ENCODE measurements at regions not wholly inside any gene's neighbourhood (a gene's known extent, or its start where the extent isn't known, plus 50 kb on each side); places are given as distances from the start of the nearest gene placed in this dataset.

DNA sequence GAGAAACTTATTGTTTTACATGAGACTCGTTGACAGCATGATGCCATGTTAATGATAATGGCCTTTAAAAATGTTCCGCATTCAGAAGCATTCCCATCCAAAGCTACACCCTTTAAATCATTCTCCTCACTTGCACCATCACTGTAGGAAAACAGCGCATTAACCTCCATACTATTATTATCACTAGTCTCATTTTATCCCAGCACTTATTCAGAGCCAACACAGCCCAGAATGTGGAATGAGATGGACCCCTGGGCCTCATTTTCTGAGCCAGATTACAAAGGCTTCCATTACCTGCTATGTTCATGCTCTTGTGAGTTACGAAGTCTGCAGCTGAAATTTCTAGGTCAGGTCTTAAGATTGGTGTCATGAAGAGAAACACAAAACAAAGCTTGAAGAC lies 159.4 kb downstream of the HS3ST3A1 start:
- H3K9ac ChIP-seq (ENCODE audit: low read length) = no peak overlapping the region
- H3K27me3 ChIP-seq (ENCODE audit: control insufficient read depth, insufficient read depth, low read length) = no peaks in the 10 kb centered on the region
- peaks cover 4% of the 10 kb centered on the region; the same call in 1 of the 2 replicates for H3K4me1 ChIP-seq (ENCODE audit: control insufficient read depth, insufficient read depth, low read length)
- no peaks in the 10 kb centered on the region for H3K36me3 ChIP-seq (ENCODE audit: control insufficient read depth, insufficient read depth, low read length)
- no peak overlapping the region for H3K4me3 ChIP-seq (ENCODE audit: low read depth, low read length)
- no peaks in the 10 kb centered on the region for H3K9me3 ChIP-seq (ENCODE audit: control insufficient read depth, insufficient read depth, low read depth, low read length)
- H3K27ac ChIP-seq (ENCODE audit: low read depth, low read length) = no peak overlapping the region

DNA sequence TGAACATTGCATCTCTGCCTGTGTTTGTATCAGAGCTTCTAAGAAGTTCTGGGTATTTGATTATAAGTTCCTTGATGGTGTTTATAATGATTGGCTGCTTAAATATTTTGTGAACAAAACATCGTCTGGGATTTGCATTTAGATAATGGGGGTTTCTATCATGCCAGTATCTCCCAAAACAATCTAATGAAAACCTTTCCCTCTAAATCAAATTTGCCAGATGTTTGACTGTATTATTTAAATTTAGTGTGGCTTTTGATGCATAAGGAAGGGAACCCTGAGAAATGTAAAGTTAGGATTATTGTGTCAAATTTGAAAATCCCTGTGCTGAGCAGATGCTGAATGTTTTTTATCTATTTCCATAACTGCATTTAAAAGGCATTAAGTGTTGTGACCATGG lies 159.9 kb downstream of the HS3ST3A1 start:
- H3K36me3 ChIP-seq (ENCODE audit: control insufficient read depth, insufficient read depth, low read length) = no peaks in the 10 kb centered on the region
- H3K4me1 ChIP-seq (ENCODE audit: control insufficient read depth, insufficient read depth, low read length) = peaks cover 4% of the 10 kb centered on the region; the same call in 1 of the 2 replicates
- H3K4me3 ChIP-seq (ENCODE audit: low read depth, low read length) = no peak overlapping the region
- H3K9ac ChIP-seq (ENCODE audit: low read length) = no peak overlapping the region
- no peaks in the 10 kb centered on the region for H3K27me3 ChIP-seq (ENCODE audit: control insufficient read depth, insufficient read depth, low read length)
- no peak overlapping the region for H3K27ac ChIP-seq (ENCODE audit: low read depth, low read length)
- no peaks in the 10 kb centered on the region for H3K9me3 ChIP-seq (ENCODE audit: control insufficient read depth, insufficient read depth, low read depth, low read length)

DNA sequence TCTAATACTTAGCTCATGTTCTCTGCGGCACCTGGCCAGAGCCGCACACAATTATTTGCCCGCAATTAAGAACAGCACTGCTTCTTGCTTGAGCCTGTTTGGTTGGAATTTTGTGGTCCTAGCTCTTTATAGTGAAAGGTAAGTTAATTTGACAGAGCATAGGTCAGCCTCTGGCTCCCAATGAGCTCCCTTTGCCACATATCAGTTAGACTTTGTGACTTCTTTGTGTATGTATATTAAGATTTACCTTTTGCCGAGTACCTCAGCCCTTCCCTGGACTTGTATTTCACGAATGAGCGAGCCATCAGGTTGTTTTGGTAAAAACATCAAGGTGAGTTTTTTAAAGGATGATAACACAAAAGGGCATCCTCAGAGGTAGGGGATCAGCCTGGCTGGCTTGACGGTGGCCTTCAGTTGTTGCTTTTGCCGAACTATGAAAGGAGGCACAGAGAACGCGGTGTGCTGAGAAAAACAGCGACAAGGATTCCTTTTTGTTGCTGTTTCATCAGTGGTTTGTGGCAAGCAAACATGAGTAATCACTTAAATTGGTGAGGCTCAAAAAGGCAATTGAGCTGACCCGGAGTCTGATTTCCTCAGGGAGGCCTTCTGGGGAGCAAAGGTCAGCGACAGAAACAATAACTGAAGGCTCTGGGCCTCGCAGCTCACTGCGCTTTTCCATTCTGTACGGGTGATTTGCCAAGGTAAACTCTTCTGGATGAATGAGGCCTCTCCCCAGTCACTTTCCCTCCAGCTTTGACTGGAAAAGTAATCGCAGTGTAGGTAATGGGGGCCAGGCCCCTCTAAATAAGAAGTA lies 163.6 kb downstream of the HS3ST3A1 start:
- H3K4me1 ChIP-seq (ENCODE audit: control insufficient read depth, insufficient read depth, low read length) = peaks cover 4% of the 10 kb centered on the region; the same call in 1 of the 2 replicates
- no peak overlapping the region for H3K4me3 ChIP-seq (ENCODE audit: low read depth, low read length)
- H3K27ac ChIP-seq (ENCODE audit: low read depth, low read length) = no peak overlapping the region
- H3K36me3 ChIP-seq (ENCODE audit: control insufficient read depth, insufficient read depth, low read length) = no peaks in the 10 kb centered on the region
- no peaks in the 10 kb centered on the region for H3K9me3 ChIP-seq (ENCODE audit: control insufficient read depth, insufficient read depth, low read depth, low read length)
- no peaks in the 10 kb centered on the region for H3K27me3 ChIP-seq (ENCODE audit: control insufficient read depth, insufficient read depth, low read length)
- H3K9ac ChIP-seq (ENCODE audit: low read length) = no peak overlapping the region

DNA sequence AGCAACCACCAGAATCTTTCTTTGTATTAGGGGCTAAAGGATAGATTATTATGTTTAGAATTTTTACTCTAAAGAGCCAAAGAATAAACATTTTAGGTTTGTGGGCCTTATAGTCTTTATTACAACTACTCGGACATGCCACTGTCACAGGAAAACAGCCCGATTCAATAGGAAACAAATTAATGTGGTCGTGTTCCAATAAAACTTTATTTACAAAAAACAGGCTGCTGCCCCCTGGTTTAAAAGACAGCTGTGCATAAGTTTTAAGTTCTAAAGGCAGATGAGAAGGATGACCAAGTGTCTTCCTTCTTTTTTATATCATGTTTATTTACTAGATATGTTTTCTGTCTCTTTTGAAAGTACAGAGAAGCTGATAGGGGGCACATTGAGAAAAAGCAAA lies 166.5 kb downstream of the HS3ST3A1 start:
- H3K27ac ChIP-seq (ENCODE audit: low read depth, low read length) = no peak overlapping the region

DNA sequence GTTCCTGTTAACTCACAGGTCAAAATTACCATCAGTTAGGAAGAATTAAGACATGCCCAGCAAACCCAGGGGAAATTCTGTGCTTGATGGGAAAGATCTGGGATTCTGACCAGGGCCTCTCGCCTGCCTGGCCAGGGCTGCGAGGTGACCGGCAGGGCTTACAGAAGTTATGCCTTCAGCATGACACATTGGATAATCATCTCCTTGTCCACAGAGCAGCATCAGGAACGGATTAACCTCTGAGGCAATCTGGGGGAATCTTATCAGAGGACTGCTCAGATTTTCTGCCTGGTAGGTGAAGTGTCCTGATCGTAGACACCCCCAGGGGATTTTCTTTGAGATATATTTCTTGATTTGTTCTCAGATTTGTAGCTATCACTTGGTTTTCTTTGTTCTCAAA lies 172.5 kb downstream of the HS3ST3A1 start:
- H3K9me3 ChIP-seq (ENCODE audit: control insufficient read depth, insufficient read depth, low read depth, low read length) = no peaks in the 10 kb centered on the region
- no peak overlapping the region for H3K27ac ChIP-seq (ENCODE audit: low read depth, low read length)
- no peak overlapping the region for H3K4me3 ChIP-seq (ENCODE audit: low read depth, low read length)
- no peaks in the 10 kb centered on the region for H3K27me3 ChIP-seq (ENCODE audit: control insufficient read depth, insufficient read depth, low read length)
- H3K36me3 ChIP-seq (ENCODE audit: control insufficient read depth, insufficient read depth, low read length) = no peaks in the 10 kb centered on the region
- H3K4me1 ChIP-seq (ENCODE audit: control insufficient read depth, insufficient read depth, low read length) = no peaks in the 10 kb centered on the region
- no peak overlapping the region for H3K9ac ChIP-seq (ENCODE audit: low read length)

More for the DNA sequence above, 166.5 kb downstream of the HS3ST3A1 start:
- H3K9me3 ChIP-seq (ENCODE audit: control insufficient read depth, insufficient read depth, low read depth, low read length) = no peaks in the 10 kb centered on the region
- no peaks in the 10 kb centered on the region for H3K36me3 ChIP-seq (ENCODE audit: control insufficient read depth, insufficient read depth, low read length)
- no peak overlapping the region for H3K4me3 ChIP-seq (ENCODE audit: low read depth, low read length)
- no peak overlapping the region for H3K9ac ChIP-seq (ENCODE audit: low read length)
- no peaks in the 10 kb centered on the region for H3K4me1 ChIP-seq (ENCODE audit: control insufficient read depth, insufficient read depth, low read length)
- no peaks in the 10 kb centered on the region for H3K27me3 ChIP-seq (ENCODE audit: control insufficient read depth, insufficient read depth, low read length)

DNA sequence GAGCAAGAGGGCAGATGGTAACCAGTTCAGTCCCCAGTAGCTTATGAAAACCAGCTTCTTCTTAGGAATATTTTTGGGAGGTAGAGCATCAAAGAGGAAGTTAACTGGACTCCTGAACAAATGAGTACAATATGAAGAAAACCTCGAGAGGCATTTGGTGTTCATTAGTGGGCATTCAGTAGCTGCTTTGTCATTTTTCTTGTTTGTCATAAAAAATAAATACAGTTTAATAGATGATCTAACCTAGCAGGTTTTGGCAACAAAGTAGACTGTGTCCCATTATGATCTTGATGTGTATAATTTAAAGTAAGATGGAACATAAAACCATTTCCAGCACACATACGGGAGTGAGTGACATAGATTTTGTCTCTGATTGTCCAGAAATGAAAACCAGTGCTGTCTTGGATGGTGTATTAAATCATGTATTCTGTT lies 173.1 kb downstream of the HS3ST3A1 start:
- H3K36me3 ChIP-seq (ENCODE audit: control insufficient read depth, insufficient read depth, low read length) = no peaks in the 10 kb centered on the region
- no peak overlapping the region for H3K27ac ChIP-seq (ENCODE audit: low read depth, low read length)
- no peaks in the 10 kb centered on the region for H3K27me3 ChIP-seq (ENCODE audit: control insufficient read depth, insufficient read depth, low read length)
- no peak overlapping the region for H3K9ac ChIP-seq (ENCODE audit: low read length)
- no peaks in the 10 kb centered on the region for H3K9me3 ChIP-seq (ENCODE audit: control insufficient read depth, insufficient read depth, low read depth, low read length)
- H3K4me3 ChIP-seq (ENCODE audit: low read depth, low read length) = no peak overlapping the region
- H3K4me1 ChIP-seq (ENCODE audit: control insufficient read depth, insufficient read depth, low read length) = no peaks in the 10 kb centered on the region

DNA sequence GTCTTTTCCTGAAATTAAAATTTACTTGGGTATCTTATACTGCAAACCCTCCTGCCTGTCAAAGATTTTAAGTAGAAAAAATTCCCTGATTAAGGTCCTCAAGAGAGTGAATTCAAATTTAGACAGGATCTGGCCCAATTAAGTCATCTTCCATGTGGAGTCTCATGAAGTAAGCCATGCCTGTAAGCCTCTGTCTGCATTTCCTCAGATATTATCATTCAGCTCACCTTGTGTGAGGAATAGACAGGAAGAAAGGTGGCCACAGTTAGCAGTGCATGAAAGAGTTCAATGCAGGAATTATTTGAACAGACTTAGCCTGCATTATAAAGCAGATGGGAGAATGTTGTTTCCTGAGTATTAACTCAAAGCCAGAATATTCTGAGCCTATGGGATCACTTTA lies 174.7 kb downstream of the HS3ST3A1 start:
- Histone ChIP-seq H3K4me1 (ENCODE audit: control insufficient read depth, insufficient read depth, low read length) (no peaks in the 10 kb centered on the region), H3K27me3 (ENCODE audit: control insufficient read depth, insufficient read depth, low read length) (no peaks in the 10 kb centered on the region), H3K4me3 (ENCODE audit: low read depth, low read length) (no peak overlapping the region), H3K27ac (ENCODE audit: low read depth, low read length) (no peak overlapping the region), H3K9ac (ENCODE audit: low read length) (no peak overlapping the region), H3K36me3 (ENCODE audit: control insufficient read depth, insufficient read depth, low read length) (no peaks in the 10 kb centered on the region), H3K9me3 (ENCODE audit: control insufficient read depth, insufficient read depth, low read depth, low read length) (no peaks in the 10 kb centered on the region)

DNA sequence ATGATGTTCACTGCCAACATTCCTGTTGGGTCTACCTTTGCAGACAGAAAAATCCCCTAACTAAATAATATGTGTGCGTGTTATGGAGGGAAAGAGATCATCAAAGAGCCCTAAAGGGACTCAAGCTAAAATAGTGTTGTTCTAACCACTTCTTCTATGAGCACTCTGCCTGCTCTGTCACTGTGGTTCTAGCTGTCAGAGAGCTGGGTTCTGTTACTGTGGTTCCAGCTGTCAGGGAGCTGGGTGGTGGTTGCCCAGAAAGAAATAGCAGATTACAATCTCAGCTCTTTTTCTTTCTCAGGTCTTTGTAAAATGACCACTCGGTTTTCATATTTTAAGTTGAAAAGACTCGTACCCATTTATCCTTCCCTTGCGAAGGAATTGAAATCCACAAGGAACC lies 176.3 kb downstream of the HS3ST3A1 start:
- no peaks in the 10 kb centered on the region for H3K27me3 ChIP-seq (ENCODE audit: control insufficient read depth, insufficient read depth, low read length)
- no peak overlapping the region for H3K4me3 ChIP-seq (ENCODE audit: low read depth, low read length)
- no peaks in the 10 kb centered on the region for H3K4me1 ChIP-seq (ENCODE audit: control insufficient read depth, insufficient read depth, low read length)
- H3K27ac ChIP-seq (ENCODE audit: low read depth, low read length) = no peak overlapping the region
- H3K36me3 ChIP-seq (ENCODE audit: control insufficient read depth, insufficient read depth, low read length) = no peaks in the 10 kb centered on the region
- H3K9me3 ChIP-seq (ENCODE audit: control insufficient read depth, insufficient read depth, low read depth, low read length) = no peaks in the 10 kb centered on the region
- no peak overlapping the region for H3K9ac ChIP-seq (ENCODE audit: low read length)

DNA sequence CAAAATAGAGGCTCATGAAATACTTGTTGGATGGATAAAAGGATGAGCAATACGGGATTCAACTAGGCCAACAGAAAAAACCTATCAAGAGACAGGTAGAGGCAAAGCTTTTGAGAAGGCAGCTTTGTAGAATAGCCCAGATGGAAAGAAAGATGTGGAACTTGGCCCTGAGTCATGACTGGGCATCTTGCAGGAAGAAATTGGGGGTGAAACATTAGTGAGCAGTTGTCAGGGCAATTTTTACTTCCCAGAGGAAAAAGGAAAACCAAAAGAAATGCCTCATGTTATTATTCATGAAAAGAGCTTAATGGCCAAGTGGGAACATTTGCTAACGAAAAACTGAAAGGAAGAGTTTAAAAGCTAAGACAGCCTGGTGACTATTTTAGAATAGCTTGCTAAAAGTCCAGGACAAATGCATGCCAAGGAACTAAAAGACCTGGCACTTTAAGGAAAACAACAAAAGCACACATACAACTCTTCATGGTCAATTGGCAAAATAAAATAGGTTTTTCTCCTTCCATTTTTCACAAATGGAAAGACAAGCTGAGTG lies 180.1 kb downstream of the HS3ST3A1 start:
- H3K9me3 ChIP-seq (ENCODE audit: control insufficient read depth, insufficient read depth, low read depth, low read length) = no peaks in the 10 kb centered on the region
- no peak overlapping the region for H3K9ac ChIP-seq (ENCODE audit: low read length)
- H3K27ac ChIP-seq (ENCODE audit: low read depth, low read length) = no peak overlapping the region
- H3K27me3 ChIP-seq (ENCODE audit: control insufficient read depth, insufficient read depth, low read length) = no peaks in the 10 kb centered on the region
- H3K4me1 ChIP-seq (ENCODE audit: control insufficient read depth, insufficient read depth, low read length) = no peaks in the 10 kb centered on the region
- no peak overlapping the region for H3K4me3 ChIP-seq (ENCODE audit: low read depth, low read length)
- H3K36me3 ChIP-seq (ENCODE audit: control insufficient read depth, insufficient read depth, low read length) = no peaks in the 10 kb centered on the region

DNA sequence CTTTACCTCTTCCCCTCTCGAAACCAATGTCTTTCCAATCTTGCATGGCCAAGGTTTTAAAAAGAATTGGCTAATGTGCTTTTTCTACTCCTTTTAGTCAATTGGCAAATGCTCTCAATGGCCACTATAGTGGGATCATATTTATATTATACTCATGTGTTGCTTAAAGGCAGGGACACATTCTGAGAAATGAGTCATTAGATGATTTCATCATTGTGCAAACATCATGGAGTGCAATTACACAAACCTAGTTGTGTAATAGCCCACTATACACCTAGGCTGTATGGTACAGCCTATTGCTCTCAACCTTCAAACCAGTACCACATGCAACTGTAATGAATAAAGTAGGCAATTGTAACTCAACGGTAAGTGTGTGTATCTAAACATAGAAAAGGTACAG lies 180.9 kb downstream of the HS3ST3A1 start:
- Histone ChIP-seq H3K27me3 (ENCODE audit: control insufficient read depth, insufficient read depth, low read length) (no peaks in the 10 kb centered on the region), H3K9ac (ENCODE audit: low read length) (no peak overlapping the region), H3K4me1 (ENCODE audit: control insufficient read depth, insufficient read depth, low read length) (no peaks in the 10 kb centered on the region), H3K27ac (ENCODE audit: low read depth, low read length) (no peak overlapping the region), H3K36me3 (ENCODE audit: control insufficient read depth, insufficient read depth, low read length) (no peaks in the 10 kb centered on the region), H3K4me3 (ENCODE audit: low read depth, low read length) (no peak overlapping the region), H3K9me3 (ENCODE audit: control insufficient read depth, insufficient read depth, low read depth, low read length) (no peaks in the 10 kb centered on the region)

DNA sequence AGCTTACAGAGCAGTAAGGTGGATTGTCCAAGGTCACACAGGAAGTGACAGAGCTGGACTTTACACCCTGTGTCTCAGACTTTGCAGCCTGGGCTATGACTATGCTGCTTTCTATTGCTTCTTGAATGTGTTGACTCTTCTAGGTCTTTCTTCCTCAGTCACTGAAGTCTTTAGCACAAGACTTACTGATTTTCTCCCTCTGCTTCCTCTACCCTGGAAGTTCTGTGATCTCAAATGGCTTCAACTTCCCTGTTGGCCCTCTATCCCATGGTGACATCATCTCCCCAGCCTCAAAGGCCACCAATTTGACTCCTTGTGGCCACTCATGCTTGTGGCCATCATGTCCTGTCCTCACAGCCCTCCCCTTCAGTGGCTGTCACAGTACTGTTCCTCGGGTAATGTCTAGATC lies 181.3 kb downstream of the HS3ST3A1 start:
- Histone ChIP-seq H3K9me3 (ENCODE audit: control insufficient read depth, insufficient read depth, low read depth, low read length) (no peaks in the 10 kb centered on the region), H3K36me3 (ENCODE audit: control insufficient read depth, insufficient read depth, low read length) (no peaks in the 10 kb centered on the region), H3K9ac (ENCODE audit: low read length) (no peak overlapping the region), H3K27me3 (ENCODE audit: control insufficient read depth, insufficient read depth, low read length) (no peaks in the 10 kb centered on the region), H3K4me1 (ENCODE audit: control insufficient read depth, insufficient read depth, low read length) (no peaks in the 10 kb centered on the region), H3K4me3 (ENCODE audit: low read depth, low read length) (no peak overlapping the region), H3K27ac (ENCODE audit: low read depth, low read length) (no peak overlapping the region)

Measured in HUES6 (cell line).